ENCODE measurements at regions not wholly inside any gene's neighbourhood (a gene's known extent, or its start where the extent isn't known, plus 50 kb on each side); places are given as distances from the start of the nearest gene placed in this dataset.

DNA sequence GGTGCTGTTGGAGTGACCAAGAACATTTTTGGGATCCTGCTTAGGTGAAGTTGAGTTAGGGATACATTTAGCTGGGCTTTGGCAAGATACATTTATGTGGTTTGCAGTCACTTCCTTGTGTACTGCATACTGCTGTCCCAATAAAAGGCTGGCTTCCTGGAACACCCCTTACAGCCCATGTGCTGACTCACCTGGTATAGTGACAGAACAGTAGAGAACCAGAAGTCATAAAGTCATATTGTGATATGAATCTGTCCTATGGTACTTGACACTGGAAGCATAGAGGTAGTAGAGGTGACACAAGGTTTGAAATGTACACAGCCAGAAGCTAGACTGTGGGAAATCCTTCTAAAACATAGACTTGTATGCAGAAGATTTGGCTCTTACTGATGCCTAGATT lies 55.3 kb upstream of the SLC25A43 start:
- DNase-seq (ENCODE audit: low read depth in 1 of 2, low spot score in 2 of 2) (no peak), FAIRE-seq (no peak)
- ChIA-PET CTCF (ENCODE audit: partially characterized antibody) (no interaction called here), POLR2A (ENCODE audit: partially characterized antibody) (no interaction called here)
- no peaks in the 10 kb centered on the region for H3K27me3 ChIP-seq (replicated peaks in 1 of 4; ENCODE audit: control insufficient read depth in 3 of 4, extremely low read depth in 1 of 4, insufficient read depth in 3 of 4, low read length in 3 of 4)
- no peak overlapping the region for H2BK5ac ChIP-seq (ENCODE audit: low read depth, low read length)
- H3K9ac ChIP-seq (replicated peaks in 1 of 4; ENCODE audit: extremely low read depth in 1 of 4, low read depth in 3 of 4, low read length in 3 of 4), result no peak overlapping the region
- H3K79me1 ChIP-seq (ENCODE audit: low read depth, low read length), result no peaks in the 10 kb centered on the region
- H2BK120ac ChIP-seq (replicated peaks; ENCODE audit: low read depth, low read length), result no peak overlapping the region
- no peak overlapping the region for H2AK5ac ChIP-seq (ENCODE audit: low read depth, low read length)
- H3K18ac ChIP-seq (ENCODE audit: extremely low read depth, low read length), result no peak overlapping the region
- H3K14ac ChIP-seq (ENCODE audit: insufficient read length), result no peak overlapping the region
- no peak overlapping the region for H3K23ac ChIP-seq (ENCODE audit: insufficient read length)
- no peak overlapping the region for H3K4me3 ChIP-seq (ENCODE audit: extremely low read depth in 1 of 4, insufficient read depth in 2 of 4, low read depth in 3 of 4, low read length in 4 of 4)
- H3K36me3 ChIP-seq (ENCODE audit: control insufficient read depth in 2 of 4, insufficient read depth in 4 of 4, low read length in 3 of 4), result no peaks in the 10 kb centered on the region
- H3K56ac ChIP-seq (replicated peaks; ENCODE audit: insufficient read length, low read depth, low read length), result no peak overlapping the region
- TF ChIP-seq CHD1 (IDR thresholded peaks at IDR 0.05; ENCODE audit: low read depth, low read length), result no peak
- no peak for TF ChIP-seq POU5F1 (IDR thresholded peaks at IDR 0.05; ENCODE audit: low read depth, low read length)
- no peak for TF ChIP-seq SIRT6 (IDR thresholded peaks at IDR 0.05; ENCODE audit: low read length)
- TF ChIP-seq GABPA (IDR thresholded peaks at IDR 0.05; ENCODE audit: borderline replicate concordance, insufficient read depth, low read length), result no peak
- TF ChIP-seq KDM5A (IDR thresholded peaks at IDR 0.05; ENCODE audit: low read length), result no peak
- TF ChIP-seq, protein P1, sequence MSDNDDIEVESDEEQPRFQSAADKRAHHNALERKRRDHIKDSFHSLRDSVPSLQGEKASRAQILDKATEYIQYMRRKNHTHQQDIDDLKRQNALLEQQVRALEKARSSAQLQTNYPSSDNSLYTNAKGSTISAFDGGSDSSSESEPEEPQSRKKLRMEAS (IDR thresholded peaks at IDR 0.05), result no peak
- no peak overlapping the region for H3K4me2 ChIP-seq (ENCODE audit: insufficient read depth in 1 of 2, low read depth in 2 of 2, low read length in 2 of 2)
- no peak overlapping the region for H2BK12ac ChIP-seq (ENCODE audit: low read depth, low read length)
- no peaks in the 10 kb centered on the region for H3K23me2 ChIP-seq (ENCODE audit: low read depth, low read length)
- no peaks in the 10 kb centered on the region for H3K4me1 ChIP-seq (replicated peaks in 1 of 4; ENCODE audit: control insufficient read depth in 3 of 4, insufficient read depth in 4 of 4, low read length in 3 of 4)
- H3K4ac ChIP-seq (replicated peaks; ENCODE audit: insufficient read length, low read depth, low read length), result no peak overlapping the region
- no peak overlapping the region for H2BK20ac ChIP-seq (ENCODE audit: low read length)
- H3K27ac ChIP-seq (ENCODE audit: low read depth, low read length), result no peak overlapping the region
- H3K79me2 ChIP-seq (ENCODE audit: control insufficient read depth in 1 of 2, insufficient read depth in 2 of 2, low read length in 2 of 2), result no peaks in the 10 kb centered on the region
- H2AFZ ChIP-seq (ENCODE audit: low read length), result no peak overlapping the region
- H2BK15ac ChIP-seq (ENCODE audit: low read length), result no peak overlapping the region
- H3K9me3 ChIP-seq (ENCODE audit: insufficient read depth in 2 of 2, low read depth in 1 of 2, low read length in 1 of 2), result peaks cover 0 to 3% of the 10 kb centered on the region in 2 experiments; a peak in 1 of 4 replicates
- H4K91ac ChIP-seq (replicated peaks; ENCODE audit: insufficient read length, low read length), result no peak overlapping the region
- H4K20me1 ChIP-seq (replicated peaks in 1 of 2; ENCODE audit: control insufficient read depth in 1 of 2, insufficient read depth in 2 of 2, low read length in 2 of 2), result no peaks in the 10 kb centered on the region
- H4K5ac ChIP-seq (ENCODE audit: insufficient read length, low read depth, low read length), result no peak overlapping the region
- no peak overlapping the region for H4K8ac ChIP-seq (ENCODE audit: extremely low read depth, insufficient read depth, low read length)

Measured in H1 (cell line).